C4-2B (cell line): ENCODE measurements at regions not wholly inside any gene's neighbourhood (a gene's known extent, or its start where the extent isn't known, plus 50 kb on each side); places are given as distances from the start of the nearest gene placed in this dataset.

Source experiments
- H3K27ac ChIP-seq: fragments of 450-650 bp; 2 replicates; pipeline ENCODE4 v1.5.1; 2017
- CTCF ChIP-seq: fragments of 450-650 bp; conservative IDR thresholded peaks from 2 replicates; pipeline ENCODE4 v1.5.1; 2017; ENCODE audit warnings: mild to moderate bottlenecking
- ZFX ChIP-seq: fragments of 450-650 bp; IDR thresholded peaks from 2 replicates; pipeline ENCODE4 v1.6.1; 2017

GRCh38 chr1:234704106-234704887 is 94.3 kb upstream of the IRF2BP2 start:
- H3K27ac ChIP-seq = no peak overlapping the region
- TF ChIP-seq CTCF = no peak
- TF ChIP-seq ZFX = no peak

GRCh38 chr1:234702342-234703000 is 92.5 kb upstream of the IRF2BP2 start:
- TF ChIP-seq CTCF (no peak), ZFX (no peak)
- no peak overlapping the region for H3K27ac ChIP-seq

GRCh38 chr1:234701737-234702341 is 91.9 kb upstream of the IRF2BP2 start:
- H3K27ac ChIP-seq = no peak overlapping the region
- no peak for TF ChIP-seq ZFX
- TF ChIP-seq CTCF = no peak

GRCh38 chr1:234699795-234700665 is 90.1 kb upstream of the IRF2BP2 start:
- no peak overlapping the region for H3K27ac ChIP-seq
- TF ChIP-seq ZFX (no peak), CTCF (no peak)

GRCh38 chr1:234698686-234699085 is 88.7 kb upstream of the IRF2BP2 start:
- H3K27ac ChIP-seq = no peak overlapping the region
- TF ChIP-seq ZFX = no peak
- TF ChIP-seq CTCF = no peak

GRCh38 chr1:234697741-234698140 is 87.8 kb upstream of the IRF2BP2 start:
- no peak overlapping the region for H3K27ac ChIP-seq
- TF ChIP-seq CTCF (no peak), ZFX (no peak)
